H9 (cell line): ENCODE measurements at regions not wholly inside any gene's neighbourhood (a gene's known extent, or its start where the extent isn't known, plus 50 kb on each side); places are given as distances from the start of the nearest gene placed in this dataset.

Experiments used
- DNase-seq: peaks from one replicate; pipeline ENCODE4 v3.0.0-alpha.2; 2017
- H2AFZ ChIP-seq: one replicate; pipeline ENCODE4 v1.6.1; 2013; ENCODE audit warnings: mild to moderate bottlenecking, low read length, control low read depth, moderate library complexity
- H2AK5ac ChIP-seq: 2 replicates; pipeline ENCODE4 v1.6.1; 2013; ENCODE audit warnings: low read length, control low read depth, mixed read lengths; ENCODE audit not compliant: insufficient read length
- H2BK120ac ChIP-seq: one replicate; pipeline ENCODE4 v1.6.1; 2013; ENCODE audit warnings: low read depth, mild to moderate bottlenecking, low read length, control low read depth, inconsistent platforms; ENCODE audit not compliant: poor library complexity, severe bottlenecking
- H2BK12ac ChIP-seq: 2 replicates; pipeline ENCODE4 v1.6.1; 2013; ENCODE audit warnings: low read length, control low read depth, mixed read lengths, low read depth; ENCODE audit not compliant: insufficient read length
- H2BK15ac ChIP-seq: 2 replicates; pipeline ENCODE4 v1.6.1; 2013; ENCODE audit warnings: low read depth, low read length, control low read depth
- H2BK20ac ChIP-seq: one replicate; pipeline ENCODE4 v1.6.1; 2013; ENCODE audit warnings: low read depth, mild to moderate bottlenecking, low read length, control low read depth, inconsistent platforms; ENCODE audit not compliant: poor library complexity, severe bottlenecking
- H2BK5ac ChIP-seq: 2 replicates; pipeline ENCODE4 v1.6.1; 2013; ENCODE audit warnings: low read length, control low read depth, mixed read lengths; ENCODE audit not compliant: insufficient read length
- H3K14ac ChIP-seq: 2 replicates; pipeline ENCODE4 v1.6.1; 2013; ENCODE audit warnings: low read length, control low read depth; ENCODE audit not compliant: insufficient read depth
- H3K18ac ChIP-seq: 2 replicates; pipeline ENCODE4 v1.6.1; 2013; ENCODE audit warnings: low read depth, mild to moderate bottlenecking, mixed read lengths, low read length, control low read depth; ENCODE audit not compliant: insufficient read length
- H3K23ac ChIP-seq: 2 replicates; pipeline ENCODE4 v1.6.1; 2013; ENCODE audit warnings: low read length, control low read depth, mixed read lengths, low read depth; ENCODE audit not compliant: insufficient read length
- H3K23me2 ChIP-seq: 2 replicates; pipeline ENCODE4 v1.6.1; 2013; ENCODE audit warnings: low read depth, mild to moderate bottlenecking, mixed read lengths, low read length, control low read depth; ENCODE audit not compliant: insufficient read length, poor library complexity, severe bottlenecking
- H3K27ac ChIP-seq: 2 replicates; pipeline ENCODE4 v1.5.1; 2013; ENCODE audit warnings: low read length, control low read depth, mixed read lengths, low read depth; ENCODE audit not compliant: insufficient read length
- H3K27me3 ChIP-seq: 2 replicates; pipeline ENCODE4 v1.6.1; 2013; ENCODE audit warnings: low read length, control low read depth, inconsistent platforms; ENCODE audit not compliant: insufficient read depth
- H3K4ac ChIP-seq: 2 replicates; pipeline ENCODE4 v1.6.1; 2013; ENCODE audit warnings: low read depth, mild to moderate bottlenecking, control low read depth, inconsistent platforms, low read length, moderate library complexity
- H3K4me1 ChIP-seq: 2 replicates; pipeline ENCODE4 v1.6.1; 2013; ENCODE audit warnings: low read length, control low read depth, inconsistent platforms; ENCODE audit not compliant: insufficient read depth
- H3K4me2 ChIP-seq: 2 replicates; pipeline ENCODE4 v1.6.1; 2013; ENCODE audit warnings: low read length, control low read depth, mixed read lengths; ENCODE audit not compliant: insufficient read length, insufficient read depth
- H3K56ac ChIP-seq: 2 replicates; pipeline ENCODE4 v1.6.1; 2013; ENCODE audit warnings: low read depth, mild to moderate bottlenecking, mixed read lengths, low read length, control low read depth; ENCODE audit not compliant: insufficient read length
- H3K79me1 ChIP-seq: 2 replicates; pipeline ENCODE4 v1.6.1; 2013; ENCODE audit warnings: low read depth, mild to moderate bottlenecking, moderate library complexity, low read length, control low read depth, inconsistent platforms; ENCODE audit not compliant: insufficient read depth, poor library complexity, severe bottlenecking
- H3K79me2 ChIP-seq: 2 replicates; pipeline ENCODE4 v1.6.1; 2013; ENCODE audit warnings: low read length, control low read depth, inconsistent platforms; ENCODE audit not compliant: insufficient read depth
- H3K9ac ChIP-seq: 2 replicates; pipeline ENCODE4 v1.6.1; 2013; ENCODE audit warnings: low read length, control low read depth, mixed read lengths; ENCODE audit not compliant: insufficient read length; ENCODE audit errors: extremely low read depth
- H3K9me3 ChIP-seq: one replicate; pipeline ENCODE4 v1.6.1; 2013; ENCODE audit warnings: low read depth, low read length, inconsistent platforms; ENCODE audit not compliant: control insufficient read depth
- H3T11ph ChIP-seq: one replicate; pipeline ENCODE4 v1.6.1; 2013; ENCODE audit warnings: mild to moderate bottlenecking, low read length, control low read depth, inconsistent platforms
- H4K20me1 ChIP-seq: one replicate; pipeline ENCODE4 v1.6.1; 2013; ENCODE audit not compliant: control insufficient read depth, insufficient read length, insufficient read depth
- H4K5ac ChIP-seq: 2 replicates; pipeline ENCODE4 v1.6.1; 2013; ENCODE audit warnings: low read depth, mild to moderate bottlenecking, mixed read lengths, low read length, control low read depth; ENCODE audit not compliant: insufficient read length
- H4K8ac ChIP-seq: replicated peaks from 2 replicates; pipeline ENCODE4 v1.6.1; 2013; ENCODE audit warnings: low read length, control low read depth, mixed read lengths, low read depth; ENCODE audit not compliant: insufficient read length
- H4K91ac ChIP-seq: 2 replicates; pipeline ENCODE4 v1.6.1; 2013; ENCODE audit warnings: low read depth, mild to moderate bottlenecking, moderate library complexity, mixed read lengths, low read length, control low read depth; ENCODE audit not compliant: insufficient read length
- H3K27ac Mint-ChIP-seq, 3 experiments: 2 replicates in 2 of 3; 3 replicates in 1 of 3; pipeline ENCODE4 v1.8.0; 2020 to 2021; ENCODE audit warnings: mixed read lengths in 3 of 3, mild to moderate bottlenecking in 1 of 3, moderate library complexity in 1 of 3
- H3K27me3 Mint-ChIP-seq: 2 replicates; pipeline ENCODE4 v1.8.0; 2021; ENCODE audit warnings: low read depth, mild to moderate bottlenecking, moderate library complexity, mixed read lengths
- H3K36me3 Mint-ChIP-seq, 3 experiments: 2 replicates in 2 of 3; 3 replicates in 1 of 3; pipeline ENCODE4 v1.8.0; 2020 to 2021; ENCODE audit warnings: low read depth in 3 of 3, mixed read lengths in 3 of 3; ENCODE audit not compliant: insufficient read depth in 1 of 3
- H3K4me1 Mint-ChIP-seq, 2 experiments: 2 replicates each; pipeline ENCODE4 v1.8.0; 2020; ENCODE audit warnings: mixed read lengths in 2 of 2
- H3K4me3 Mint-ChIP-seq, 2 experiments: 2 replicates in 1 of 2; 3 replicates in 1 of 2; pipeline ENCODE4 v1.8.0; 2020 to 2021; ENCODE audit warnings: mild to moderate bottlenecking in 2 of 2, mixed read lengths in 2 of 2, moderate library complexity in 1 of 2
- H3K9me3 Mint-ChIP-seq, 2 experiments: 2 replicates in 1 of 2; 3 replicates in 1 of 2; pipeline ENCODE4 v1.8.0; 2020; ENCODE audit warnings: mild to moderate bottlenecking in 2 of 2, mixed read lengths in 2 of 2, moderate library complexity in 1 of 2
- CTCF ChIP-seq: fragments of 200-600 bp; sonication (generic); conservative IDR thresholded peaks from 3 replicates; pipeline ENCODE4 v1.8.0; 2021; ENCODE audit warnings: antibody characterized with exemption, mild to moderate bottlenecking
- WGBS: extraction: QIAGEN DNeasy Blood & Tissue Kit; methylation state at CpG from one replicate; pipeline ENCODE4 v1.1.7; 2013; ENCODE audit warnings: missing lambda C conversion rate, low lambda C conversion rate, mixed read lengths; ENCODE audit not compliant: insufficient read length; ENCODE audit errors: extremely low coverage; 5-methylcytosine and 5-hydroxymethylcytosine counted together

- H3K79me2 ChIP-seq = no peaks in the 10 kb centered on the region
- no peak overlapping the region for H3K23ac ChIP-seq
- no peak overlapping the region for H2BK12ac ChIP-seq
- Mint-ChIP-seq H3K4me1 (peaks cover 4 to 6% of the 10 kb centered on the region in 2 experiments; a peak in 3 of 4 replicates), H3K36me3 (no peaks in the 10 kb centered on the region), H3K9me3 (no peaks in the 10 kb centered on the region; a peak in 1 of 5 replicates), H3K27ac (no peak overlapping the region), H3K4me3 (no peak overlapping the region), H3K27me3 (no peaks in the 10 kb centered on the region; the same call in 1 of the 2 replicates)
- H2AFZ ChIP-seq = no peak overlapping the region
- H2BK20ac ChIP-seq = no peak overlapping the region
- no peak overlapping the region for H2AK5ac ChIP-seq
- H4K20me1 ChIP-seq = no peaks in the 10 kb centered on the region
- H3T11ph ChIP-seq = no peak overlapping the region
- no peak overlapping the region for H4K91ac ChIP-seq
- no peaks in the 10 kb centered on the region for H3K23me2 ChIP-seq
- no CpG with 5 or more reads among the region's 4 CpGs for WGBS
- H3K56ac ChIP-seq = no peak overlapping the region
- no peak overlapping the region for H3K9ac ChIP-seq
- DNase-seq = no peak
- no peaks in the 10 kb centered on the region for H3K27me3 ChIP-seq
- H3K18ac ChIP-seq = no peak overlapping the region
- no peak overlapping the region for H3K4ac ChIP-seq
- H4K5ac ChIP-seq = no peak overlapping the region
- H2BK15ac ChIP-seq = no peak overlapping the region
- no peak overlapping the region for H2BK5ac ChIP-seq
- H3K14ac ChIP-seq = no peak overlapping the region
- H3K4me1 ChIP-seq = no peaks in the 10 kb centered on the region
- H3K9me3 ChIP-seq = no peaks in the 10 kb centered on the region
- H2BK120ac ChIP-seq = no peak overlapping the region
- H4K8ac ChIP-seq = no peak overlapping the region
- H3K79me1 ChIP-seq = no peaks in the 10 kb centered on the region
- H3K27ac ChIP-seq = no peak overlapping the region
- no peak overlapping the region for H3K4me2 ChIP-seq
- no peak for TF ChIP-seq CTCF
Observed at GRCh38 chr2:21392649-21393048, 268.9 kb downstream of the TDRD15 start.
